Peyer's patch (tissue), 4 donors: ENCODE measurements at regions not wholly inside any gene's neighbourhood (a gene's known extent, or its start where the extent isn't known, plus 50 kb on each side); places are given as distances from the start of the nearest gene placed in this dataset.

ENCODE experiments used
- POLR2A ChIP-seq, 2 donors: fragments of 450-650 bp; IDR thresholded peaks; one replicate each; pipeline ENCODE4 v1.5.1; 2017; ENCODE audit warnings: antibody characterized with exemption in 2 of 2, mild to moderate bottlenecking in 2 of 2, moderate library complexity in 2 of 2
- TF ChIP-seq, protein P1 (sequence below), 6 experiments: fragments of 450-650 bp in 4 of 6; fragments of 200-600 bp in 2 of 6; sonication (generic) in 1 of 6; IDR thresholded peaks; one replicate each; pipeline ENCODE4 v1.5.1; 2017 to 2019; ENCODE audit warnings: antibody characterized with exemption in 6 of 6, mild to moderate bottlenecking in 3 of 6, moderate library complexity in 1 of 6

DNA sequence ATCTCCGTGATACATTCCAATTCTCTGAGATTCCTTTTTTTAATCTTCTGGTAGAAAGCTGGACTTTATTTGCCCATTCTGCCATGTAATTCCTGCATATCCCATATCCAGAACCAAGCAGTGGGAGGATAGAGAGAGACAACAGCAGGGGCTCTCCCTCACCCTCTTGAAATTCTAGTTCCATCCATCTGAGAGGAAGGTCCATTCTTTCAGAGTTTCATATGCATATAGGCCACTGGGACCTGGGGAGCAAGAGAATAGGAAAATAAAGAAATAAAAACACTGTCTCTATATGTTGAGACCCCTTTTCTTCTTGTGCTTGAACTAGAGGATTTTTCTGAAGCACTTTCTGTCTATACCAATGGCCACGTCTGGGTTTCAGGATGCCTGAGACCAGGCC lies 147.9 kb upstream of the STMND1 start:
- TF ChIP-seq, protein P1, sequence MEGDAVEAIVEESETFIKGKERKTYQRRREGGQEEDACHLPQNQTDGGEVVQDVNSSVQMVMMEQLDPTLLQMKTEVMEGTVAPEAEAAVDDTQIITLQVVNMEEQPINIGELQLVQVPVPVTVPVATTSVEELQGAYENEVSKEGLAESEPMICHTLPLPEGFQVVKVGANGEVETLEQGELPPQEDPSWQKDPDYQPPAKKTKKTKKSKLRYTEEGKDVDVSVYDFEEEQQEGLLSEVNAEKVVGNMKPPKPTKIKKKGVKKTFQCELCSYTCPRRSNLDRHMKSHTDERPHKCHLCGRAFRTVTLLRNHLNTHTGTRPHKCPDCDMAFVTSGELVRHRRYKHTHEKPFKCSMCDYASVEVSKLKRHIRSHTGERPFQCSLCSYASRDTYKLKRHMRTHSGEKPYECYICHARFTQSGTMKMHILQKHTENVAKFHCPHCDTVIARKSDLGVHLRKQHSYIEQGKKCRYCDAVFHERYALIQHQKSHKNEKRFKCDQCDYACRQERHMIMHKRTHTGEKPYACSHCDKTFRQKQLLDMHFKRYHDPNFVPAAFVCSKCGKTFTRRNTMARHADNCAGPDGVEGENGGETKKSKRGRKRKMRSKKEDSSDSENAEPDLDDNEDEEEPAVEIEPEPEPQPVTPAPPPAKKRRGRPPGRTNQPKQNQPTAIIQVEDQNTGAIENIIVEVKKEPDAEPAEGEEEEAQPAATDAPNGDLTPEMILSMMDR (IDR thresholded peaks at IDR 0.05) = no peak
- no peak for TF ChIP-seq POLR2A (IDR thresholded peaks at IDR 0.05)
